ENCODE measurements at regions not wholly inside any gene's neighbourhood (a gene's known extent, or its start where the extent isn't known, plus 50 kb on each side); places are given as distances from the start of the nearest gene placed in this dataset.

GRCh38 chr7:119436882-119437281 lies 836.1 kb upstream of the KCND2 start:
- Histone ChIP-seq H3K9me3 (replicated peaks; ENCODE audit: low read length) (no peaks in the 10 kb centered on the region), H3K27me3 (ENCODE audit: control insufficient read depth, insufficient read depth, low read length) (no peaks in the 10 kb centered on the region), H3K9ac (ENCODE audit: low read depth, low read length) (no peak overlapping the region), H3K4me2 (ENCODE audit: low read length) (no peak overlapping the region), H3K4me1 (ENCODE audit: control insufficient read depth, insufficient read depth, low read length) (no peaks in the 10 kb centered on the region), H3K36me3 (ENCODE audit: insufficient read depth, low read length) (no peaks in the 10 kb centered on the region), H3K4me3 (ENCODE audit: low read length) (no peak overlapping the region)

GRCh38 chr7:119438315-119438714 lies 834.7 kb upstream of the KCND2 start:
- H3K9me3 ChIP-seq (replicated peaks; ENCODE audit: low read length) = no peaks in the 10 kb centered on the region
- H3K4me1 ChIP-seq (ENCODE audit: control insufficient read depth, insufficient read depth, low read length) = no peaks in the 10 kb centered on the region
- H3K4me2 ChIP-seq (ENCODE audit: low read length) = no peak overlapping the region
- no peak overlapping the region for H3K4me3 ChIP-seq (ENCODE audit: low read length)
- H3K9ac ChIP-seq (ENCODE audit: low read depth, low read length) = no peak overlapping the region
- no peaks in the 10 kb centered on the region for H3K36me3 ChIP-seq (ENCODE audit: insufficient read depth, low read length)
- no peaks in the 10 kb centered on the region for H3K27me3 ChIP-seq (ENCODE audit: control insufficient read depth, insufficient read depth, low read length)

- H3K9me3 ChIP-seq (replicated peaks; ENCODE audit: low read length) = no peaks in the 10 kb centered on the region
- no peaks in the 10 kb centered on the region for H3K36me3 ChIP-seq (ENCODE audit: insufficient read depth, low read length)
- no peak overlapping the region for H3K4me3 ChIP-seq (ENCODE audit: low read length)
- H3K9ac ChIP-seq (ENCODE audit: low read depth, low read length) = no peak overlapping the region
- no peaks in the 10 kb centered on the region for H3K27me3 ChIP-seq (ENCODE audit: control insufficient read depth, insufficient read depth, low read length)
- no peak overlapping the region for H3K4me2 ChIP-seq (ENCODE audit: low read length)
- H3K4me1 ChIP-seq (ENCODE audit: control insufficient read depth, insufficient read depth, low read length) = no peaks in the 10 kb centered on the region
Observed at GRCh38 chr7:119439192-119439591, 833.8 kb upstream of the KCND2 start.

- H3K9me3 ChIP-seq (replicated peaks; ENCODE audit: low read length) = no peaks in the 10 kb centered on the region
- H3K9ac ChIP-seq (ENCODE audit: low read depth, low read length) = no peak overlapping the region
- H3K4me2 ChIP-seq (ENCODE audit: low read length) = no peak overlapping the region
- no peak overlapping the region for H3K4me3 ChIP-seq (ENCODE audit: low read length)
- no peaks in the 10 kb centered on the region for H3K4me1 ChIP-seq (ENCODE audit: control insufficient read depth, insufficient read depth, low read length)
- H3K36me3 ChIP-seq (ENCODE audit: insufficient read depth, low read length) = no peaks in the 10 kb centered on the region
- H3K27me3 ChIP-seq (ENCODE audit: control insufficient read depth, insufficient read depth, low read length) = no peaks in the 10 kb centered on the region
Observed at GRCh38 chr7:119452401-119452800, 820.6 kb upstream of the KCND2 start.

GRCh38 chr7:119465798-119466305 lies 807.1 kb upstream of the KCND2 start:
- Histone ChIP-seq H3K4me1 (ENCODE audit: control insufficient read depth, insufficient read depth, low read length) (no peaks in the 10 kb centered on the region), H3K9ac (ENCODE audit: low read depth, low read length) (no peak overlapping the region), H3K9me3 (replicated peaks; ENCODE audit: low read length) (no peaks in the 10 kb centered on the region), H3K4me2 (ENCODE audit: low read length) (no peak overlapping the region), H3K27me3 (ENCODE audit: control insufficient read depth, insufficient read depth, low read length) (peaks cover under 1% of the 10 kb centered on the region), H3K4me3 (ENCODE audit: low read length) (no peak overlapping the region), H3K36me3 (ENCODE audit: insufficient read depth, low read length) (no peaks in the 10 kb centered on the region)

GRCh38 chr7:119472408-119473038 lies 800.5 kb upstream of the KCND2 start:
- Histone ChIP-seq H3K4me1 (ENCODE audit: control insufficient read depth, insufficient read depth, low read length) (no peaks in the 10 kb centered on the region), H3K9ac (ENCODE audit: low read depth, low read length) (no peak overlapping the region), H3K36me3 (ENCODE audit: insufficient read depth, low read length) (no peaks in the 10 kb centered on the region), H3K27me3 (ENCODE audit: control insufficient read depth, insufficient read depth, low read length) (peaks cover 3% of the 10 kb centered on the region), H3K9me3 (replicated peaks; ENCODE audit: low read length) (no peaks in the 10 kb centered on the region), H3K4me3 (ENCODE audit: low read length) (no peak overlapping the region), H3K4me2 (ENCODE audit: low read length) (no peak overlapping the region)

GRCh38 chr7:119482209-119482608 lies 790.8 kb upstream of the KCND2 start:
- Histone ChIP-seq H3K4me1 (ENCODE audit: control insufficient read depth, insufficient read depth, low read length) (no peaks in the 10 kb centered on the region), H3K4me2 (ENCODE audit: low read length) (no peak overlapping the region), H3K27me3 (ENCODE audit: control insufficient read depth, insufficient read depth, low read length) (no peaks in the 10 kb centered on the region), H3K9ac (ENCODE audit: low read depth, low read length) (no peak overlapping the region), H3K9me3 (replicated peaks; ENCODE audit: low read length) (no peaks in the 10 kb centered on the region), H3K36me3 (ENCODE audit: insufficient read depth, low read length) (no peaks in the 10 kb centered on the region), H3K4me3 (ENCODE audit: low read length) (no peak overlapping the region)

GRCh38 chr7:119482671-119483070 lies 790.3 kb upstream of the KCND2 start:
- no peak overlapping the region for H3K9ac ChIP-seq (ENCODE audit: low read depth, low read length)
- H3K36me3 ChIP-seq (ENCODE audit: insufficient read depth, low read length) = no peaks in the 10 kb centered on the region
- H3K4me3 ChIP-seq (ENCODE audit: low read length) = no peak overlapping the region
- H3K9me3 ChIP-seq (replicated peaks; ENCODE audit: low read length) = no peaks in the 10 kb centered on the region
- no peaks in the 10 kb centered on the region for H3K27me3 ChIP-seq (ENCODE audit: control insufficient read depth, insufficient read depth, low read length)
- H3K4me1 ChIP-seq (ENCODE audit: control insufficient read depth, insufficient read depth, low read length) = no peaks in the 10 kb centered on the region
- no peak overlapping the region for H3K4me2 ChIP-seq (ENCODE audit: low read length)

GRCh38 chr7:119483364-119483763 lies 789.6 kb upstream of the KCND2 start:
- no peak overlapping the region for H3K4me3 ChIP-seq (ENCODE audit: low read length)
- no peak overlapping the region for H3K4me2 ChIP-seq (ENCODE audit: low read length)
- no peak overlapping the region for H3K9ac ChIP-seq (ENCODE audit: low read depth, low read length)
- H3K27me3 ChIP-seq (ENCODE audit: control insufficient read depth, insufficient read depth, low read length) = no peaks in the 10 kb centered on the region
- no peaks in the 10 kb centered on the region for H3K9me3 ChIP-seq (replicated peaks; ENCODE audit: low read length)
- no peaks in the 10 kb centered on the region for H3K4me1 ChIP-seq (ENCODE audit: control insufficient read depth, insufficient read depth, low read length)
- no peaks in the 10 kb centered on the region for H3K36me3 ChIP-seq (ENCODE audit: insufficient read depth, low read length)

GRCh38 chr7:119514326-119514725 lies 758.6 kb upstream of the KCND2 start:
- Histone ChIP-seq H3K4me3 (ENCODE audit: low read length) (no peak overlapping the region), H3K9me3 (replicated peaks; ENCODE audit: low read length) (no peaks in the 10 kb centered on the region), H3K9ac (ENCODE audit: low read depth, low read length) (no peak overlapping the region)

GRCh38 chr7:119515214-119515613 lies 757.8 kb upstream of the KCND2 start:
- Histone ChIP-seq H3K4me1 (ENCODE audit: control insufficient read depth, insufficient read depth, low read length) (no peaks in the 10 kb centered on the region), H3K9ac (ENCODE audit: low read depth, low read length) (no peak overlapping the region), H3K4me2 (ENCODE audit: low read length) (no peak overlapping the region), H3K9me3 (replicated peaks; ENCODE audit: low read length) (no peaks in the 10 kb centered on the region), H3K4me3 (ENCODE audit: low read length) (no peak overlapping the region), H3K27me3 (ENCODE audit: control insufficient read depth, insufficient read depth, low read length) (no peaks in the 10 kb centered on the region), H3K36me3 (ENCODE audit: insufficient read depth, low read length) (no peaks in the 10 kb centered on the region)

More at GRCh38 chr7:119514326-119514725, 758.6 kb upstream of the KCND2 start:
- no peaks in the 10 kb centered on the region for H3K4me1 ChIP-seq (ENCODE audit: control insufficient read depth, insufficient read depth, low read length)
- no peaks in the 10 kb centered on the region for H3K27me3 ChIP-seq (ENCODE audit: control insufficient read depth, insufficient read depth, low read length)
- no peak overlapping the region for H3K4me2 ChIP-seq (ENCODE audit: low read length)
- H3K36me3 ChIP-seq (ENCODE audit: insufficient read depth, low read length) = no peaks in the 10 kb centered on the region

- Histone ChIP-seq H3K36me3 (ENCODE audit: insufficient read depth, low read length) (no peaks in the 10 kb centered on the region), H3K4me2 (ENCODE audit: low read length) (no peak overlapping the region), H3K27me3 (ENCODE audit: control insufficient read depth, insufficient read depth, low read length) (no peaks in the 10 kb centered on the region)
Observed at GRCh38 chr7:119515962-119516361, 757.0 kb upstream of the KCND2 start.

More at GRCh38 chr7:119515962-119516361, 757.0 kb upstream of the KCND2 start:
- H3K9ac ChIP-seq (ENCODE audit: low read depth, low read length) = no peak overlapping the region
- H3K4me1 ChIP-seq (ENCODE audit: control insufficient read depth, insufficient read depth, low read length) = no peaks in the 10 kb centered on the region
- no peak overlapping the region for H3K4me3 ChIP-seq (ENCODE audit: low read length)
- H3K9me3 ChIP-seq (replicated peaks; ENCODE audit: low read length) = no peaks in the 10 kb centered on the region
